ENCODE measurements at regions not wholly inside any gene's neighbourhood (a gene's known extent, or its start where the extent isn't known, plus 50 kb on each side); places are given as distances from the start of the nearest gene placed in this dataset.
"Not testable (repeated sequence)": the region's sequence is repeated elsewhere in the genome, so short reads cannot be mapped to it uniquely, and the experiment has no call there.

GRCh38 chr22:26806445-26807175 lies 149.2 kb downstream of the MIAT start:
- no peak for DNase-seq (ENCODE audit: low spot score)

DNA sequence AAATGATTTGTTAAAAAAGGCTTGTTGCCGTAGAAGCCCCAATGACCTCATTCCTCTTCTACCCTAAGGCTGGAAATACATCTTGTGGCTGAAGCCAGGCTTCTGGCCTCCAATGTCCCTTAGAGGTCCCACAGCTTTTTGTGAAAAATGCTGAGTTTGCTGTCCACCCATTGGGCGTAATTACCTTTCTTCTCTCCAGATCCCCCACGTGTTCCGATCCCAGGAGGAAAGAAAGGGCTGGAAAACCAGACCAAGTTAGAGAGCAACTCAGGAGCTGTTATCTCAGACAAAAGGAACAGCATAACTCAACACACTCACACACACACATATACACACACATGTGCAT lies 154.2 kb downstream of the MIAT start:
- no peak for DNase-seq (ENCODE audit: low spot score)

DNA sequence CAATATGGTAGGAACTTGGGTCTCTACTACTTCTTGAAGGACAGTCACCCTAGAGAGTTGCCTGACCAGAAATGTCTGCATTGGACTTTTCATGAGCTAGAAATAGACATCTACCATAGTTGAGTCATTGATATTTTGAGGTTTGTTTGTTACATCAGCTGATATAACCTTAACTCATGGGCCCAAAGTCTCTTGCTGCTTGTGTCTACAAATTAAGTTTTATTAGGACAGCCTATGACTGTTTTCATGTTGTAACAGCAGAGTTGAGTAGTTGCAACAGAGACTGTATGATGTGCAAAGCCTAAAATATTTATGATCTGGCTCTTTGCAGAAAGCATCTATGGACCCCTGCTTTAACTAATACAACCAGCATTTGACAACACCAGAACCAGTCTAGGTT lies 155.3 kb downstream of the MIAT start:
- no peak for DNase-seq (ENCODE audit: low spot score)

DNA sequence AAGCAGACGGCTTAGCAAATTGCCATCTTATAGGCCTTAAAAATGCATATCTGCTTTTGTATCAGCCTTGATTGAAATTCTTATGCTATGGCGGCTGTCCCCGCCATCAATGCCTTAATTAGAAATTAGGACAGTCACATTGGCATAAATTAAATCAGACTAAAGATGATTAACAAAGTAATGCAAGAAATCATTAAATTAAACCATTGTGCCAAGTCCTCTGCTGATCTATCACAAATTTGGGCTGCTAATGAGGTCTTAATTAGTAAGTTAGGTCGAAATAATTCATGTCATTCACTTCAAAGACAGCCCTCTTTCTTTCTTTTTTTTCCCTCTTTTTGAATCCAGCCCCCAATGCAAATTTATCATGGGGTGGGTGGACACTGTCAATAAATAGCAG lies 159.3 kb downstream of the MIAT start:
- DNase-seq (ENCODE audit: low spot score) = no peak

GRCh38 chr22:26817926-26818325 lies 160.5 kb downstream of the MIAT start:
- DNase-seq (ENCODE audit: low spot score) = no peak

DNA sequence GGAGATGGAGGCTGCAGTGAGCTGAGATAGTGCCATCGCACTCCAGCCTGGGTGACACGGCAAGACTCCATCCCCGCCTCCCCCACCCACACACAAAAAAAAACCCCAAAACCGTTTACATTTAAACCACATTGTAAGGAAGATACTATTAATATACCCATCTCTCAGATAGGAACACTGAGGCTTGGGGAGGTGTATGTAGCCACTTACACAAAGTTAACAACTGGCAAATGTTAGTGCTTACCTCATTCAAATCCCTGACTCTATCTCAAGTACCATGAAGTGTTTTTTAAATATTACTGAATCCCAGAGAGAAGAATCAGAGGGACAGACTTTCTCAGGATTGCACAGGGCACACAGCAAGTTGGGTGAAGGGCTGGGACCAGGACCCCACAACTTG lies 164.5 kb downstream of the MIAT start:
- DNase-seq (ENCODE audit: low spot score) = no peak

- no peak for DNase-seq (ENCODE audit: low spot score)
Measured at GRCh38 chr22:26822313-26822712, 164.9 kb downstream of the MIAT start.

GRCh38 chr22:26823966-26824365 lies 166.6 kb downstream of the MIAT start:
- DNase-seq (ENCODE audit: low spot score) = no peak

DNA sequence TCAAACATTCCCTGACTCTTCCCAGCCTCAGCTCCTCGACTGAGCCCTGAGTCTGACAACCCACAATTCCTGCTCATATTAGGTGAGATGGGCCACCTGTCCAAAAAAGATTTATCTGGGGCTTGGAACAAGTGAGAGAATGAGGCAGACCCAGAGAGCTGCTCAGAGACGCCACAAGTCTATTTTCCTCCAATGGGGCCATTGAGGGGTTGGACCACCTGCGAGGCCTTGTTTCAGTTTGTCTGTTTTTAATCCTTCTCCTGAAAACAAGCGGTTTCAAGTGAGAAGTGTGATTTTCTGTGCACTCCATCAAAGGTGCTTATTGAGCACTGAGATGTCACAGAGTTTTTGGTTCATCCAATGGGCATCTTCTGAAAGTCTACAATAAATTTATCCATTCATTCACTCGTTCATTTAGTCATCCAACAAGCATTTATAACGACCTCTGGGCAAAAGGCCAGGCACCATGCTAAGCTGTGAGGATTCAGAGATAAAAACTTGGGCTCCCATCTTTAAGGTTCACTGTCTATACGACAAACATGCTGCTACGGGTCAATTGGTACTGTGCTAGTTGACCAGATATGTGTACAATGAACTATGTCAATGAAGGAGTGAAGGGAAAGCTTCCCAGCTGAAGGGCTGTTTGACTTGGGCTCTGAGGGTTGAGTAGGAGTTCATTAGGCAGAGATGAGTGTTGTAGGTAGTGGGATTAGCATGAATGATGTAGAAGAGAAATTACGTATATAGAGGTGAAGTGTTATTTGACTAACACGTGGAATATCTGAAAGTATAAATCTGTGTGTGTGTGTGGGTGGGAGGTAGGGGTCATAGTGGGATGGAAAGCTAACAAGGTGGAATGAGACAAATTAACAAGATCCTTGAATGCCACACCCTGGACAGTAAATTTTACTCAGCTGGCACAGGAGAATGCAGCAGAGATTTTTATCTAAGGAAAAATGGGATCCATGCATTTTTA lies 168.9 kb downstream of the MIAT start:
- DNase-seq (ENCODE audit: low spot score) = no peak

- no peak for DNase-seq (ENCODE audit: low spot score)
Measured at GRCh38 chr22:26827611-26828010, 170.2 kb downstream of the MIAT start.

DNA sequence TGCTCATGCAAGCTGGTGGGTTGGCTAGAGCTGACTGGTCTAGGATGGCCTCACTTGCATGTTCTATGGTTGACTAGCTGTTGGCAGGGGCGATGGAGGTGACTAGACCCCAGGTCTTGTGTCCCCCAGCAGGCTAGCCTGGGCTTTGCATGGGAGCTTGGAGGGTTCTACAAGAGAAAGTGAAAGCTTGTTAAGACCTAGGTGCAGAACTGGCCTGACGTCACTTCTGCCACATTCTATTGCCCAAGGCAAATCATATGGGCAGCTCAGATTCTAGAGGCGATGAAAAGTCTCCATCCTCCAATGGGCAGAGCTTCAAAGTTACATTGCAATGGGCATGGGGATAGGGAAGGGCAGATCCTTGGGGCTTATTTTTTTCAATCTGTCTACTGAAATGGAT lies 170.9 kb downstream of the MIAT start:
- no peak for DNase-seq (ENCODE audit: low spot score)

DNA sequence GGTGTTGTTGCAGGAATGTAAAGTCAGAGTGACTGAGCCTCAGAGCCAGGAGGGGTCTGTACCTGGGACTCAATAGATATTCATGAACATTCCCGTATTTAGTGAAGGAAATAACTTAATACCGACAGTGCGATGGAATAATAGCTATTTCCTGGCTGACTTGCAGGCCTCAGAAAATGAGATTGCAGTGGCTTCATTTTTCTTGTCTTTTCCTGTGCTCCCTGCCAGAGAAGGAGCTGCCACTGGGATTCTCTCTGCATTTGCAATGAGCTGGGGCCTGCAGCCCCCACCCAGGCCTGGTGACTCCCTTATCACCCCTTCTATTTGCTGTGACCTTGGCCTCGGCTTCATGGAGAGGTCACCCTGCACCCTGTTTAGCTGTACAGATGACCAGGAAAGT lies 173.4 kb downstream of the MIAT start:
- no peak for DNase-seq (ENCODE audit: low spot score)

DNA sequence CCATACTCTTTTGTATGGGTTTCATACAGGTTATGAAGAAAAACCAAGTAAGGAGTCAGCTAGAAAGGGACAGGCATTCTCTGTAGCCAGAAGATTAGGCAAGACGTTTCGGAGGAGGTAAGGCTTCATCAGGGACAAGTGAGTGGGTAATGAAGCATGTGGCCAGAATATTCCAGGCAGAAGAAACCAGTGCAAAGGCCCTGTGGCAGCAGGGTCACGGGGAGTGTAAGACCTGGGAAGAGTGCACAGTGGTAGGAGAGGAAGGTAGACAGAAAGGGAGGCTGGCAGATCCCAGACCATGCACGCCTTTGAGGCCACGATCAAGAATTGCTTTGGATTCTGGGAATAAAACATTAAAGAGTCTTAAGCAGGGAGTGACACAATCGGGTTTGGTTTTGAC lies 177.6 kb downstream of the MIAT start:
- DNase-seq (ENCODE audit: low spot score) = no peak

DNA sequence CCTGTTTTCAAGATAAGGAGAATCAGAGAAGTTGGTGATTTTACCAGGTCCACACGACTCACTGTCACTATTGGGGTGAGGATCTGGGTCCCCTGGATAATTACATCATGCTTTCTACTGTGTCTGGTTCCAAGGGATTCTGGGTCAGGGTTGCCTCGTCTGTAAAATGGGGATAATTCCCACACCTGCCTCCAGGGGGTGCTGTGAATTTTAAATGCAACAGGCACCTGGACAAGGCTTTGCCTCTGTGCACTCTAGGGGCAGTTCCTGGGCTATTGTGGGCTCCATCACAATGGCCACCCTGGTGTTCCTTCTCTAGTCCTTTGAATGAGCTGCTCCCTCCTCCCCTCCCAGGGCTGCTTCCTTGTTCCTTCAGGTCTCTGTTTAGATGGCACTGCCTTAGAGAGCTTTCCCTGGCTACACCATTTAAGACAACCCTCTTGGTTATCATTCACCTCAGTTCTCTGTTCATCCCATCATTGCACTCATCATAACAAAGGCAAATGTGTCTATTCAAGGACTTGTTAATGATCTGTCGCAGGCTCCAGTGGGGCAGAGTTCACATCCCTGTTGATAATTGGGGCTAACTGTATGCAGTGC lies 178.6 kb downstream of the MIAT start:
- DNase-seq (ENCODE audit: low spot score) = peak; percentile 12

GRCh38 chr22:26837784-26838470 lies 180.5 kb downstream of the MIAT start:
- DNase-seq (ENCODE audit: low spot score) = no peak

DNA sequence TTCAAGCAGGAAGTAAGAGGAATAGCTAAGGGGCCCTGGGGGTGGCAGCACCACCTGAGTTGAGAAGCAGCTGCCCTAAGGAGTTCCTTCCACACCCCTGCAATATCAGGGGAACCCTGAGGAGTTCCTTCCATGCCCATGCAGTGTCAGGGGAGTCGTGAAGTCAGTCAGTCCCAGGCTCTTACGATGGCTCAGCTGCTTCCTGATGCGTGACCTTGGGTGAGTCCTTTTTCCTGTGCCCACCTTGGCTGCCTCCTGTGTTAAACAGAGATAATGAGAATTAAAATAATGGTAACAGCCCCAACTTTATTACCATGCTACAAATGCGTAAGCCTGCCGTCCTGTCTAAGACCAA lies 181.1 kb downstream of the MIAT start:
- DNase-seq (ENCODE audit: low spot score) = no peak

- no peak for DNase-seq (ENCODE audit: low spot score)
Measured at GRCh38 chr22:26839216-26839615, 181.8 kb downstream of the MIAT start.

- not testable (repeated sequence) for DNase-seq (ENCODE audit: low spot score)
Measured at GRCh38 chr22:26840770-26841169, 183.4 kb downstream of the MIAT start.

DNA sequence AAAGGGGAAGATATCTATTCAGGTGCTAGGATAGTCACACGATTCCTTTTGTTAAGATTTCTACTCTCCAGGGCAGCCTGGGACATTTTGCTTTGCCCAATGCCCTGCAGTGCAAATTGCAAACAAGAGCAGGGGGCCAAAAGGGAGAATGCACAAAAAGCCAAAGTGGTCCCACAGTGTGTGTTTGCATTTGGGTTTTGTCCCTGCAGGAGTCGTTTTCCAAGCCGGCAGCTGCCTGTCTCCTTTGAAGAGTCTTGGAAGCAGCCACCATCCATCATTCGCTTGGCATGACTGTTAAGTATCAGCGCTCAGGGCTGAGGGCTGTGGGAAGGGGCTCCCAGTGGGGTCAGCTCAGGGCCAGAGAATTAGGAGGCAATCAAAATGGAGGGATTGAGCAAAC lies 184.7 kb downstream of the MIAT start:
- no peak for DNase-seq (ENCODE audit: low spot score)

DNA sequence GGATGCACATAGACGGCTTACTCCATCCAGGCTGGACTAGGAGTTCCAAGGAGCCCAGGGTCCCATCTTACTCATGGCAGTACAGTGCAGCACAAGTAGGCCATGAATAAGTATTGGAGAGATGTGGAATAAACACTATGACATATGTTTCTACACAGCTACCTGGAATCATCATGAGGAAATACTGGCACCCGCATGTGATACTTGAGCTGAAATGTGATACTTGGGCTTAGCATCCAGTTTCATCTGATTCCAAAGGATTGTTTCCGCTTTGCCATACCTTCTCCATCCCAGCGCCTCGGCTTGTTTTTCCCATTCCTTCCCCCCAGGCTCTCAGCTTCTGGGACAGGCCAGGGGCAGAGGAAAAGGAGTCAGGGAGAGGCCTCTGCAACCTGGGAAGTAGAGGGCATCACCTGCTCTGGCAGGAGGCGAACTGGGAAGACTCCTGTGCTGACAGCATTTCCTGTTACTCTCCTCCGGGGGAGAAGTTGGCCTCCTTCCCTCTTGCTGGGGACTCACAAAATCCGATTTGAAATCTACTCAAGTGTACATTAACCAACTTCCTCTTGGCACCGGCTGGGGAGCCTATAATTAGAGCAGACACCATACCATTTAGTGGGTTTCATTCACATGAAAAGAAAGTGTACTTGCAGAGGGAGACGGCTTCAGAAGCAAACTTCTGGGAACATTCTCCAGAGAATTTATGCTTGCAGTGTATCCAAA lies 187.8 kb downstream of the MIAT start:
- no peak for DNase-seq (ENCODE audit: low spot score)

DNA sequence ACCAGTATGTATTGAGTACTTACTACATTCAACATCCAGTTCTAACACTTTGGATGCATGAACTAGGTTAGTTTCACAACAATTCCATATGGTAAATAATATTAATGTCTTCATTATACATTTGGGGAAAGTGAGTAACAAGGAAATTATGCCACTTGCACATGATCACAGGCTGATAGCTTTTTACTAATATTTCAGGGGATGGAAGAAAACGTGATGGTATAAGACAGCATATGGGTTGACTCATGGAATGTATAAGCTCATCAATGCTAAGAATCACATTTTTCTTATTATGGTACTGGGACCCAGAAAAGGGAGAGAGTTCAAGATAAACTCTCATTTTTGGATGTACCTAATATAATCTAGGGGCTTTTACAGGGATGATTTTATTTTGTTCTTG lies 188.7 kb downstream of the MIAT start:
- DNase-seq (ENCODE audit: low spot score) = no peak

DNA sequence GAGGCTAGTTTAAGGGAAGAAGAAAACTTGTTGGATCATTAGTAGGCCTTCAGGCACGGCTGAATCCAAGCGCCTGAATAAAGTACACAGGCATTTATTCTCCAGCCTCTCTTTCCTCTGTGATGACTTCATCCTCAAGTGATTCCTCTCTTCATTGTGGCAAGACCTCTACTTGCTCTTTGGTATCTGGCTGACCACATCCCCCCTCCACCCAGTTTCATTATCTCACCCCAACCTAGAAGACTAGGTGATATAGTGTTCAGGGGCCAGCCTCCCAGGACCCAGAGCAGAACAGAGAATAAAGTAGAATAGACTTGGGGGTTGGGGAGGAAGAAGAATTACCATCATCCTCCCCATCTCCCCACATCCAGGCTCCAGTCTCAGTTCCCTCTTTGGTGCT lies 189.3 kb downstream of the MIAT start:
- DNase-seq (ENCODE audit: low spot score) = no peak
